ENCODE measurements at regions not wholly inside any gene's neighbourhood (a gene's known extent, or its start where the extent isn't known, plus 50 kb on each side); places are given as distances from the start of the nearest gene placed in this dataset.

- no peak for DNase-seq
Measured at GRCh38 chr2:2866459-2866858, 511.2 kb downstream of the EIPR1 start.

GRCh38 chr2:2862386-2862785 lies 515.2 kb downstream of the EIPR1 start:
- no peak for DNase-seq

GRCh38 chr2:2861666-2862240 lies 515.9 kb downstream of the EIPR1 start:
- no peak for DNase-seq

GRCh38 chr2:2860589-2861300 lies 516.9 kb downstream of the EIPR1 start:
- DNase-seq: no peak

GRCh38 chr2:2859732-2860131 lies 517.9 kb downstream of the EIPR1 start:
- DNase-seq: no peak

- no peak for DNase-seq
Measured at GRCh38 chr2:2859164-2859563, 518.5 kb downstream of the EIPR1 start.

GRCh38 chr2:2856723-2857415 lies 520.7 kb downstream of the EIPR1 start:
- no peak for DNase-seq

- no peak for DNase-seq
Measured at GRCh38 chr2:2855297-2855696, 522.3 kb downstream of the EIPR1 start.

- no peak for DNase-seq
Measured at GRCh38 chr2:2853346-2853745, 522.3 kb upstream of the MYT1L start.

- no peak for DNase-seq
Measured at GRCh38 chr2:2851806-2852777, 521.0 kb upstream of the MYT1L start.

GRCh38 chr2:2851316-2851715 lies 520.2 kb upstream of the MYT1L start:
- DNase-seq: no peak

GRCh38 chr2:2850859-2851258 lies 519.8 kb upstream of the MYT1L start:
- no peak for DNase-seq

GRCh38 chr2:2850218-2850755 lies 519.2 kb upstream of the MYT1L start:
- DNase-seq: no peak

- DNase-seq: no peak
Measured at GRCh38 chr2:2849464-2850217, 518.6 kb upstream of the MYT1L start.

GRCh38 chr2:2848621-2849333 lies 517.7 kb upstream of the MYT1L start:
- DNase-seq: no peak

- DNase-seq: no peak
Measured at GRCh38 chr2:2848198-2848597, 517.1 kb upstream of the MYT1L start.

- DNase-seq: no peak
Measured at GRCh38 chr2:2847209-2847676, 516.2 kb upstream of the MYT1L start.

GRCh38 chr2:2846332-2847208 lies 515.5 kb upstream of the MYT1L start:
- no peak for DNase-seq

GRCh38 chr2:2845806-2846315 lies 514.8 kb upstream of the MYT1L start:
- no peak for DNase-seq

GRCh38 chr2:2845267-2845666 lies 514.2 kb upstream of the MYT1L start:
- no peak for DNase-seq

Measured in MV-4-11 (cell line).